NCI-H1092 (cell line): ENCODE measurements at regions not wholly inside any gene's neighbourhood (a gene's known extent, or its start where the extent isn't known, plus 50 kb on each side); places are given as distances from the start of the nearest gene placed in this dataset.

Source experiments
- DNase-seq: peaks from one replicate; lab custom pipeline; 2025; lab: John Stamatoyannopoulos, UW

GRCh38 chr7:15920953-15921352, 234.5 kb upstream of the MEOX2 start:
- no peak for DNase-seq

- no peak for DNase-seq
Measured at GRCh38 chr7:15916681-15917380, 230.3 kb upstream of the MEOX2 start.

GRCh38 chr7:15915686-15916293, 229.3 kb upstream of the MEOX2 start:
- DNase-seq: no peak

- no peak for DNase-seq
Measured at GRCh38 chr7:15914611-15915010, 228.1 kb upstream of the MEOX2 start.

- no peak for DNase-seq
Measured at GRCh38 chr7:15906436-15906835, 220.0 kb upstream of the MEOX2 start.

- no peak for DNase-seq
Measured at GRCh38 chr7:15905251-15906040, 219.0 kb upstream of the MEOX2 start.

GRCh38 chr7:15891151-15891881, 204.8 kb upstream of the MEOX2 start:
- DNase-seq: no peak

GRCh38 chr7:15889507-15889906, 203.0 kb upstream of the MEOX2 start:
- no peak for DNase-seq

- no peak for DNase-seq
Measured at GRCh38 chr7:15888090-15888489, 201.6 kb upstream of the MEOX2 start.

GRCh38 chr7:15886626-15887025, 200.1 kb upstream of the MEOX2 start:
- DNase-seq: no peak

- no peak for DNase-seq
Measured at GRCh38 chr7:15885678-15886077, 199.2 kb upstream of the MEOX2 start.

- DNase-seq: no peak
Measured at GRCh38 chr7:15874774-15875173, 188.3 kb upstream of the MEOX2 start.

GRCh38 chr7:15870347-15870746, 183.9 kb upstream of the MEOX2 start:
- no peak for DNase-seq

GRCh38 chr7:15867441-15867840, 181.0 kb upstream of the MEOX2 start:
- no peak for DNase-seq

GRCh38 chr7:15866753-15867152, 180.3 kb upstream of the MEOX2 start:
- no peak for DNase-seq

GRCh38 chr7:15864626-15864991, 178.1 kb upstream of the MEOX2 start:
- no peak for DNase-seq

GRCh38 chr7:15863951-15864625, 177.6 kb upstream of the MEOX2 start:
- DNase-seq: no peak

- DNase-seq: no peak
Measured at GRCh38 chr7:15862781-15863165, 176.3 kb upstream of the MEOX2 start.

- DNase-seq: no peak
Measured at GRCh38 chr7:15862016-15862780, 175.7 kb upstream of the MEOX2 start.

GRCh38 chr7:15860264-15860949, 173.9 kb upstream of the MEOX2 start:
- DNase-seq: no peak

- no peak for DNase-seq
Measured at GRCh38 chr7:15857026-15857425, 170.5 kb upstream of the MEOX2 start.
